ENCODE measurements at regions not wholly inside any gene's neighbourhood (a gene's known extent, or its start where the extent isn't known, plus 50 kb on each side); places are given as distances from the start of the nearest gene placed in this dataset.
"Not testable (repeated sequence)": the region's sequence is repeated elsewhere in the genome, so short reads cannot be mapped to it uniquely, and the experiment has no call there.

- no peak for DNase-seq (ENCODE audit: low read depth in 1 of 2, low spot score in 1 of 2)
Observed at GRCh38 chr1:234781241-234782065, 171.5 kb upstream of the IRF2BP2 start.

GRCh38 chr1:234780531-234781162 lies 170.7 kb upstream of the IRF2BP2 start:
- DNase-seq (ENCODE audit: low read depth in 1 of 2, low spot score in 1 of 2), result no peak

GRCh38 chr1:234780112-234780511 lies 170.1 kb upstream of the IRF2BP2 start:
- DNase-seq (ENCODE audit: low read depth in 1 of 2, low spot score in 1 of 2), result no peak

GRCh38 chr1:234779600-234779999 lies 169.6 kb upstream of the IRF2BP2 start:
- not testable (repeated sequence) for DNase-seq (ENCODE audit: low read depth in 1 of 2, low spot score in 1 of 2)

- no peak for DNase-seq (ENCODE audit: low read depth in 1 of 2, low spot score in 1 of 2)
Observed at GRCh38 chr1:234779160-234779538, 169.2 kb upstream of the IRF2BP2 start.

GRCh38 chr1:234778221-234779159 lies 168.5 kb upstream of the IRF2BP2 start:
- DNase-seq (ENCODE audit: low read depth in 1 of 2, low spot score in 1 of 2), result no peak

GRCh38 chr1:234777856-234778220 lies 167.9 kb upstream of the IRF2BP2 start:
- no peak for DNase-seq (ENCODE audit: low read depth in 1 of 2, low spot score in 1 of 2)

GRCh38 chr1:234776876-234777855 lies 167.2 kb upstream of the IRF2BP2 start:
- no peak for DNase-seq (ENCODE audit: low read depth in 1 of 2, low spot score in 1 of 2)

- no peak for DNase-seq (ENCODE audit: low read depth in 1 of 2, low spot score in 1 of 2)
Observed at GRCh38 chr1:234776256-234776875, 166.4 kb upstream of the IRF2BP2 start.

- DNase-seq (ENCODE audit: low read depth in 1 of 2, low spot score in 1 of 2), result no peak
Observed at GRCh38 chr1:234775477-234776246, 165.7 kb upstream of the IRF2BP2 start.

GRCh38 chr1:234774971-234775370 lies 165.0 kb upstream of the IRF2BP2 start:
- no peak for DNase-seq (ENCODE audit: low read depth in 1 of 2, low spot score in 1 of 2)

- DNase-seq (ENCODE audit: low read depth in 1 of 2, low spot score in 1 of 2), result no peak
Observed at GRCh38 chr1:234773936-234774677, 164.1 kb upstream of the IRF2BP2 start.

- DNase-seq (ENCODE audit: low read depth in 1 of 2, low spot score in 1 of 2), result peak; percentile 58 to 68
Observed at GRCh38 chr1:234772345-234773147, 162.6 kb upstream of the IRF2BP2 start.

GRCh38 chr1:234771642-234772344 lies 161.8 kb upstream of the IRF2BP2 start:
- DNase-seq (ENCODE audit: low read depth in 1 of 2, low spot score in 1 of 2), result no peak

- no peak for DNase-seq (ENCODE audit: low read depth in 1 of 2, low spot score in 1 of 2)
Observed at GRCh38 chr1:234770924-234771540, 161.1 kb upstream of the IRF2BP2 start.

- no peak for DNase-seq (ENCODE audit: low read depth in 1 of 2, low spot score in 1 of 2)
Observed at GRCh38 chr1:234769986-234770795, 160.2 kb upstream of the IRF2BP2 start.
